GM12891 (cell line): ENCODE measurements at regions not wholly inside any gene's neighbourhood (a gene's known extent, or its start where the extent isn't known, plus 50 kb on each side); places are given as distances from the start of the nearest gene placed in this dataset.

Experiments used
- POLR2A ChIP-seq: IDR thresholded peaks from 2 replicates; pipeline ENCODE4 v1.6.1; 2011; ENCODE audit warnings: low read depth, low read length, control low read depth
- POLR2AphosphoS5 ChIP-seq: IDR thresholded peaks from 2 replicates; pipeline ENCODE4 v1.6.1; 2011; ENCODE audit warnings: low read depth, low read length, control low read depth

- TF ChIP-seq POLR2AphosphoS5 (no peak), POLR2A (no peak)
Measured at GRCh38 chr6:81948861-81949260, 196.4 kb upstream of the TENT5A start.
